ENCODE measurements at regions not wholly inside any gene's neighbourhood (a gene's known extent, or its start where the extent isn't known, plus 50 kb on each side); places are given as distances from the start of the nearest gene placed in this dataset.

DNA sequence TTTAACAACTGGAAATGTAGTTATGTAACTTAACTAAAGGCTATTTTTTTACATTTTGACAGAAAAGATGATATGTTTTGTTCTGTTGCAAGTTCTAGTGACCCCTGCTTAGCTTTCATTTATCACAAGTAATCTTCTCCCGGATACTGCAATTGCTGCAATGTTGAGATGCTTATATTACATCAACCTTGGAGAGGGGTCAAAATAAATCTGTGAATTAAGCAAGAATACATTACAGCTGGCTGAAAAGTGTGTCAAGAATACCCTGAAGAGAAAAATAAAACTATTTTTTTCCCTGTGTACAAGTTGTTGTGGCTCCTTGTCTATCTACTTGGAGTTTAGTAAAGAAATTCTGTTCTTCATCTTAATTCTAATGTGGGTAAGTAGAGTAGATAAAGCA is 232.1 kb upstream of the GOLIM4 start:
- Histone ChIP-seq H3K4me1 (no peaks in the 10 kb centered on the region), H3K36me3 (no peaks in the 10 kb centered on the region), H3K27me3 (no peaks in the 10 kb centered on the region), H3K9me3 (no peaks in the 10 kb centered on the region), H3K27ac (no peak overlapping the region), H3K4me3 (replicated peaks in 1 of 3) (no peak overlapping the region)
- WGBS, 2 donors: 76 to 83% methylated on average over 1 of the region's 1 CpG
- intact Hi-C loops (cut with DNase I): no loop called here
- no peak for DNase-seq
- no peak for TF ChIP-seq POLR2A (IDR thresholded peaks at IDR 0.05)
- TF ChIP-seq, protein P1, sequence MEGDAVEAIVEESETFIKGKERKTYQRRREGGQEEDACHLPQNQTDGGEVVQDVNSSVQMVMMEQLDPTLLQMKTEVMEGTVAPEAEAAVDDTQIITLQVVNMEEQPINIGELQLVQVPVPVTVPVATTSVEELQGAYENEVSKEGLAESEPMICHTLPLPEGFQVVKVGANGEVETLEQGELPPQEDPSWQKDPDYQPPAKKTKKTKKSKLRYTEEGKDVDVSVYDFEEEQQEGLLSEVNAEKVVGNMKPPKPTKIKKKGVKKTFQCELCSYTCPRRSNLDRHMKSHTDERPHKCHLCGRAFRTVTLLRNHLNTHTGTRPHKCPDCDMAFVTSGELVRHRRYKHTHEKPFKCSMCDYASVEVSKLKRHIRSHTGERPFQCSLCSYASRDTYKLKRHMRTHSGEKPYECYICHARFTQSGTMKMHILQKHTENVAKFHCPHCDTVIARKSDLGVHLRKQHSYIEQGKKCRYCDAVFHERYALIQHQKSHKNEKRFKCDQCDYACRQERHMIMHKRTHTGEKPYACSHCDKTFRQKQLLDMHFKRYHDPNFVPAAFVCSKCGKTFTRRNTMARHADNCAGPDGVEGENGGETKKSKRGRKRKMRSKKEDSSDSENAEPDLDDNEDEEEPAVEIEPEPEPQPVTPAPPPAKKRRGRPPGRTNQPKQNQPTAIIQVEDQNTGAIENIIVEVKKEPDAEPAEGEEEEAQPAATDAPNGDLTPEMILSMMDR (IDR thresholded peaks at IDR 0.05): no peak

DNA sequence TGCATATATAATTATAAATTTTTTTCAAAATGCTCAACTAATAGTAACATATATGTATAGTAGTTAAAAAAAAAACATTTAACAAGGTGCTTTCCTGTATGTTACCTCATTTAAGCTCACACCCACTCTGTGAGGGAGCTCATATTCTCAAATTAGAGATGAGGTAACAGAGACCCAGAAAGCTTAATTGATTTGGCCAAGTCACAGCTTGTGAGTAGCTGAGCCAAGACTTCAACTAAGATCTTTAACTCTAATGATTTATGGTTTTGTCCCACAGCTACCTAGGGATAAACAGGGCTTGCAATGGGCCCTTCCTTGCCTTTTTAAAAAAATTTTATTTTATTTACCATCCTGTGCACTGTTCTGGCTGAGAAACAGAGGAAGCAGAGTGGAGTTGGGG is 230.0 kb upstream of the GOLIM4 start:
- no peak overlapping the region for H3K27ac ChIP-seq
- no peak overlapping the region for H3K4me3 ChIP-seq (replicated peaks in 1 of 3)
- intact Hi-C loops (cut with DNase I): no loop called here
- H3K36me3 ChIP-seq: no peaks in the 10 kb centered on the region
- TF ChIP-seq, protein P1 (IDR thresholded peaks at IDR 0.05): no peak
- TF ChIP-seq POLR2A (IDR thresholded peaks at IDR 0.05): no peak
- no peaks in the 10 kb centered on the region for H3K27me3 ChIP-seq
- no peak for DNase-seq
- H3K4me1 ChIP-seq: no peaks in the 10 kb centered on the region
- H3K9me3 ChIP-seq: no peaks in the 10 kb centered on the region

DNA sequence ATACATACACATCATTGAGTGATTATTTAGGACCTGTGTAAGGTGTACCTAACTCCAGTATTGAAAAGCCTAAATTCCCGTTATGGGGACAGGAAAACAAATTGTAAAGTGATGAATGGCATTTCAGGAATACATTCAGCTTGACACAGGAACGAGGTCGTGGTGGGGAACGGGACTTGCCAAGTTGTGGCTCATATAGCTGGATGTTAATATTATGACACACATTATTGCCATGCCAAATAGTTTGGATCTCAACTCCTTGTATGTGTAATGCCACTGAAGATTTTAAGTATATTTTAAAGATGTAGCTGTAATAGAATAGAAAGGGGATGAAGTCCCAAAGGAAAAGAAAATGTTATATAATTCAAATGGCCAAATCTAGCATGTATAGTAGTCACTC is 227.2 kb upstream of the GOLIM4 start:
- no peaks in the 10 kb centered on the region for H3K9me3 ChIP-seq
- no peak for TF ChIP-seq POLR2A (IDR thresholded peaks at IDR 0.05)
- TF ChIP-seq, protein P1 (IDR thresholded peaks at IDR 0.05): no peak
- H3K36me3 ChIP-seq: no peaks in the 10 kb centered on the region
- H3K27ac ChIP-seq: no peak overlapping the region
- 71 to 84% methylated on average over 4 of the region's 4 CpGs for WGBS, 2 donors
- H3K4me3 ChIP-seq (replicated peaks in 1 of 3): no peak overlapping the region
- H3K4me1 ChIP-seq: no peaks in the 10 kb centered on the region
- DNase-seq: no peak
- intact Hi-C loops (cut with DNase I): no loop called here
- no peaks in the 10 kb centered on the region for H3K27me3 ChIP-seq

- no peak for TF ChIP-seq POLR2A (IDR thresholded peaks at IDR 0.05)
- TF ChIP-seq, protein P1 (IDR thresholded peaks at IDR 0.05): no peak
- intact Hi-C loops (cut with DNase I): no loop called here
- Histone ChIP-seq H3K27me3 (no peaks in the 10 kb centered on the region), H3K4me1 (no peaks in the 10 kb centered on the region), H3K4me3 (replicated peaks in 1 of 3) (no peak overlapping the region), H3K36me3 (no peaks in the 10 kb centered on the region), H3K27ac (no peak overlapping the region), H3K9me3 (no peaks in the 10 kb centered on the region)
- WGBS, 2 donors: 88 to 90% methylated on average over 3 of the region's 3 CpGs
- DNase-seq: no peak
These were observed 218.4 kb upstream of the GOLIM4 start for GRCh38 chr3:168314166-168314565.

DNA sequence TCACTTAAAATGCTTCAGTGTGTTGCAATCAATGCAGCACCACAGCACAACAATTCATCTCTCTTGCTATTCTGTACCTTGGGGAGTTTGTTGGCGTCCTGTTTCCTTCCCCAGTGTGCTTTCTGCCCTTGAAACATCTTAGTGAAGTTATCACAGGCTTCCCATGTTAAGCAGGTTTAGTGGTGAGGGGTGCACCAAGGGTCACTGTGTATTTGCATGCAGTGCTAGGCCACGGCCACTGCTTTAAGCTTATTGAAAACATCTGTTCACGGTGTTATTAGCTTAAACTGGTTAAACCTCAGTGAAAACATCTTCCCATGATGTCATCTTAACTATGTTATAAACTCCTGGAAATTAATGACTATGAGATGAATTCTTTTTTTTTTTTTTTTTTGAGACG is 217.3 kb upstream of the GOLIM4 start:
- H3K9me3 ChIP-seq: no peaks in the 10 kb centered on the region
- intact Hi-C loops (cut with DNase I): no loop called here
- H3K27me3 ChIP-seq: no peaks in the 10 kb centered on the region
- no peaks in the 10 kb centered on the region for H3K4me1 ChIP-seq
- no peak overlapping the region for H3K27ac ChIP-seq
- TF ChIP-seq, protein P1 (IDR thresholded peaks at IDR 0.05): no peak
- TF ChIP-seq POLR2A (IDR thresholded peaks at IDR 0.05): no peak
- 77 to 83% methylated on average over 4 of the region's 4 CpGs for WGBS, 2 donors
- no peak overlapping the region for H3K4me3 ChIP-seq (replicated peaks in 1 of 3)
- H3K36me3 ChIP-seq: no peaks in the 10 kb centered on the region
- DNase-seq: no peak

Measured in thyroid gland (tissue), 4 donors.